Cardiac muscle cell (in vitro differentiated cells and primary cell): ENCODE measurements at regions not wholly inside any gene's neighbourhood (a gene's known extent, or its start where the extent isn't known, plus 50 kb on each side); places are given as distances from the start of the nearest gene placed in this dataset.
"Not testable (repeated sequence)": the region's sequence is repeated elsewhere in the genome, so short reads cannot be mapped to it uniquely, and the experiment has no call there.

ENCODE experiments used
- DNase-seq, 2 donors: peaks; one replicate each; pipeline versions ENCODE4 v3.0.0 to v3.0.0-alpha.2; 2010 to 2017; ENCODE audit warnings: low read depth in 1 of 2, low spot score in 1 of 2
- H3K27ac ChIP-seq: fragments of 200-600 bp; sonication (generic); 2 replicates; pipeline ENCODE4 v1.5.1; 2016
- H3K27me3 ChIP-seq: fragments of 200-600 bp; sonication (generic); 2 replicates; pipeline ENCODE4 v1.6.0; 2016; ENCODE audit warnings: control low read depth
- H3K36me3 ChIP-seq: fragments of 200-600 bp; sonication (generic); 2 replicates; pipeline ENCODE4 v1.5.1; 2016; ENCODE audit warnings: control low read depth
- H3K4me1 ChIP-seq: fragments of 200-600 bp; sonication (generic); 2 replicates; pipeline ENCODE4 v1.8.1; 2017; ENCODE audit warnings: low read depth, mild to moderate bottlenecking, mixed run types
- H3K4me3 ChIP-seq: fragments of 200-600 bp; sonication (generic); 2 replicates; pipeline ENCODE4 v1.5.1; 2016; ENCODE audit warnings: mild to moderate bottlenecking
- H3K9me3 ChIP-seq: fragments of 200-600 bp; sonication (generic); 2 replicates; pipeline ENCODE4 v1.5.1; 2017; ENCODE audit warnings: low read depth, mild to moderate bottlenecking, control low read depth
- TF ChIP-seq, protein P1 (sequence below): IDR thresholded peaks from 2 replicates; pipeline ENCODE4 v1.5.1; 2012; ENCODE audit warnings: low read depth, mild to moderate bottlenecking, low read length

GRCh38 chr1:234953655-234954405, 174.8 kb downstream of the TOMM20 start:
- TF ChIP-seq, protein P1, sequence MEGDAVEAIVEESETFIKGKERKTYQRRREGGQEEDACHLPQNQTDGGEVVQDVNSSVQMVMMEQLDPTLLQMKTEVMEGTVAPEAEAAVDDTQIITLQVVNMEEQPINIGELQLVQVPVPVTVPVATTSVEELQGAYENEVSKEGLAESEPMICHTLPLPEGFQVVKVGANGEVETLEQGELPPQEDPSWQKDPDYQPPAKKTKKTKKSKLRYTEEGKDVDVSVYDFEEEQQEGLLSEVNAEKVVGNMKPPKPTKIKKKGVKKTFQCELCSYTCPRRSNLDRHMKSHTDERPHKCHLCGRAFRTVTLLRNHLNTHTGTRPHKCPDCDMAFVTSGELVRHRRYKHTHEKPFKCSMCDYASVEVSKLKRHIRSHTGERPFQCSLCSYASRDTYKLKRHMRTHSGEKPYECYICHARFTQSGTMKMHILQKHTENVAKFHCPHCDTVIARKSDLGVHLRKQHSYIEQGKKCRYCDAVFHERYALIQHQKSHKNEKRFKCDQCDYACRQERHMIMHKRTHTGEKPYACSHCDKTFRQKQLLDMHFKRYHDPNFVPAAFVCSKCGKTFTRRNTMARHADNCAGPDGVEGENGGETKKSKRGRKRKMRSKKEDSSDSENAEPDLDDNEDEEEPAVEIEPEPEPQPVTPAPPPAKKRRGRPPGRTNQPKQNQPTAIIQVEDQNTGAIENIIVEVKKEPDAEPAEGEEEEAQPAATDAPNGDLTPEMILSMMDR, result no peak
- no peaks in the 10 kb centered on the region for H3K36me3 ChIP-seq
- no peaks in the 10 kb centered on the region for H3K27me3 ChIP-seq
- H3K27ac ChIP-seq, result no peak overlapping the region
- H3K4me1 ChIP-seq, result peaks cover 16% of the 10 kb centered on the region
- no peak for DNase-seq
- H3K9me3 ChIP-seq, result no peaks in the 10 kb centered on the region
- H3K4me3 ChIP-seq, result no peak overlapping the region

DNA sequence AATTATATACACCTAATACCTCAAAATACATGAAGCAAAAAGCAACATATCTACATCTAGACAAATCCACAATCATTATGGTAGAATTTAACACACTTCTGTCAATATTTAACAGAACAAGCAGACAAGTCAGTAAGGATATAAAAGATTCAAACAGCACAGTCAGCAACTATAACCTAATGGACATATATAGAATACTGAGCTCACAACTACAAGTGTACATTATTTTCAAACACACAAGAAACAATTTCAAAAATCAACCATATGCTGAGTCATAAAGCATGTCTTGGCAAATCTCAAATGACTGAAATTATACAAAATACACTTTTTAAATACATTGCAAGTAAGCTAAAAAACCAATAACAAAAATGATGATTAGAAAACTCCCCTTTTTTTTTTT, 178.0 kb downstream of the TOMM20 start:
- TF ChIP-seq, protein P1, result no peak
- Histone ChIP-seq H3K27ac (no peak overlapping the region), H3K9me3 (no peaks in the 10 kb centered on the region)

DNA sequence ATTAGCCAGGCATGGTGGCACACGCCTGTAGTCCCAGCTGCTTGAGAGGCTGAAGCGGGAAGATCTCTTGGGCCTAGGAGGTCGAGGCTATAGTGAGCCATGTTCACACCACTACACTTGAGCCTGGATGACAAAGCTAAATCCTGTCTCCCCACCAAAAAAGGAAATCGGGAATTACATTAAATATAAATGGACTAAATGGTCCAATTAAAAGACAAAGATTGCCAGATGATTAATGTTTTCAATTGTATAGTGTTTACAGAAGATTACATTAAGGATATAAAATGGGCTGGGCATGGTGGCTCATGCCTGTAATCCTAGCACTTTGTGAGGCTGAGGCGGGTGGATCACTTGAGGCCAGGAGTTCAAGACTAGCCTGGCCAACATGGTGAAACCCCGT, 179.1 kb downstream of the TOMM20 start:
- not testable (repeated sequence) for H3K9me3 ChIP-seq, H3K27me3 ChIP-seq, DNase-seq, H3K4me1 ChIP-seq, H3K36me3 ChIP-seq, H3K27ac ChIP-seq, H3K4me3 ChIP-seq

More for the DNA sequence above, 178.0 kb downstream of the TOMM20 start:
- no peak overlapping the region for H3K4me3 ChIP-seq
- no peaks in the 10 kb centered on the region for H3K36me3 ChIP-seq
- no peaks in the 10 kb centered on the region for H3K27me3 ChIP-seq
- H3K4me1 ChIP-seq, result peaks cover 7% of the 10 kb centered on the region
- no peak for DNase-seq

GRCh38 chr1:234944439-234945344, 183.9 kb downstream of the TOMM20 start:
- TF ChIP-seq, protein P1, result no peak
- Histone ChIP-seq H3K27ac (no peak overlapping the region), H3K9me3 (no peaks in the 10 kb centered on the region), H3K4me1 (no peaks in the 10 kb centered on the region), H3K27me3 (no peaks in the 10 kb centered on the region), H3K36me3 (no peaks in the 10 kb centered on the region), H3K4me3 (no peak overlapping the region)
- no peak for DNase-seq

DNA sequence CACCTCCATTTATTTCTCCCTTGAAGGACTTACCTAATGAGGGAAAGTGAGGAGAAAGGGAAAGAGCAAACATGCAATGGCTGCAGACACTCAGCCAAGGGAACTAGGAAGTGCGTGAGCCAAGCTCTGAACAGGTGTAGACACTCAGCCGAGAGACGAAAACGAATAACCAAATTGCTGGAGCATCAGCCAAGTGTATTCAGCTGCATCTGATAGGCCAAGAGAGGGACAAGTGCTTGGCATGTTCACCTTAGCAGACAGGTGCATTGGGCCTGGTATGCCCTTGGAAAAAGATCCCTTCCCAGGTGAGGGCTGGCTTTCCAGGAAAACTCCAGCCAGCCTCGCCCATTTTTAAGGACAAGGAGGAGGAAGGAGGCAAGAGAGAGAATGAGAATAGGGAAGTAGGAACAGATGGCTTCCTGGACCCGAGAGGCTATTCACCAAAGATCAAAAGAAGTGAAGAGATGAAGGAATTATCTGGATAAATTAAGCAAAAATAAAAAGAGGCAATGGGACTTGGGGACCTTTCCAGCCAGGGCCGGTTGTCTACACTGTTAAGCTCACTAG, 184.7 kb downstream of the TOMM20 start:
- DNase-seq, result no peak
- TF ChIP-seq, protein P1, result no peak
- Histone ChIP-seq H3K4me3 (no peak overlapping the region), H3K27me3 (no peaks in the 10 kb centered on the region), H3K36me3 (no peaks in the 10 kb centered on the region), H3K27ac (no peak overlapping the region), H3K9me3 (no peaks in the 10 kb centered on the region), H3K4me1 (no peaks in the 10 kb centered on the region)
